ENCODE measurements at regions not wholly inside any gene's neighbourhood (a gene's known extent, or its start where the extent isn't known, plus 50 kb on each side); places are given as distances from the start of the nearest gene placed in this dataset.

- no peak for TF ChIP-seq MYC (IDR thresholded peaks at IDR 0.05; ENCODE audit: low read depth, low read length)
- no peak for TF ChIP-seq POLR2A (IDR thresholded peaks at IDR 0.05; ENCODE audit: extremely low read depth, insufficient read length)
Observed at GRCh38 chr12:65535946-65536345, 257.5 kb downstream of the MSRB3 start.
